Heart right ventricle (tissue), 16 donors: ENCODE measurements at regions not wholly inside any gene's neighbourhood (a gene's known extent, or its start where the extent isn't known, plus 50 kb on each side); places are given as distances from the start of the nearest gene placed in this dataset.

Source experiments
- ATAC-seq, 8 donors: fragments of 200-7000 bp; cut with Tn5 transposase; one replicate each; pipeline ENCODE4 v1.9.1; 2020; ENCODE audit warnings: mild to moderate bottlenecking in 8 of 8, moderate library complexity in 8 of 8, moderate number of reproducible peaks in 1 of 8
- DNase-seq, 2 donors: peaks; one replicate each; pipeline ENCODE4 v3.0.0-alpha.2; 2020
- H3K27ac ChIP-seq, 10 donors: fragments of 200-600 bp; sonication (generic) in 2 of 10; one replicate each; pipeline versions ENCODE4 v1.5.0 to v1.8.0; 2020 to 2022; ENCODE audit warnings: mild to moderate bottlenecking in 3 of 10
- H3K27me3 ChIP-seq, 7 donors: fragments of 200-600 bp; one replicate each; pipeline ENCODE4 v1.8.0; 2021 to 2022; ENCODE audit warnings: mild to moderate bottlenecking in 2 of 7
- H3K36me3 ChIP-seq, 9 donors: fragments of 200-600 bp; sonication (generic) in 1 of 9; one replicate each; pipeline versions ENCODE4 v1.5.0 to v1.8.0; 2020 to 2022; ENCODE audit warnings: mild to moderate bottlenecking in 2 of 9
- H3K4me1 ChIP-seq, 9 donors: fragments of 200-600 bp; sonication (generic) in 1 of 9; one replicate each; pipeline versions ENCODE4 v1.5.0 to v1.8.0; 2020 to 2022; ENCODE audit warnings: mild to moderate bottlenecking in 4 of 9
- H3K4me3 ChIP-seq, 10 donors: fragments of 200-600 bp; sonication (generic) in 2 of 10; one replicate each; pipeline versions ENCODE4 v1.5.0 to v1.8.0; 2020 to 2022; ENCODE audit warnings: mild to moderate bottlenecking in 7 of 10, moderate library complexity in 2 of 10
- H3K9me3 ChIP-seq, 11 donors: fragments of 200-600 bp in 10 of 11; sonication (generic) in 2 of 11; one replicate each; pipeline versions ENCODE4 v1.5.0 to v1.8.0; 2013 to 2022; ENCODE audit warnings: mild to moderate bottlenecking in 2 of 11, control low read depth in 1 of 11, moderate library complexity in 1 of 11
- WGBS, 2 donors: extraction: QIAGEN DNeasy Blood & Tissue Kit; methylation state at CpG; one replicate each; pipeline ENCODE4 v1.1.7; 2013; ENCODE audit warnings: inconsistent platforms in 1 of 2; 5-methylcytosine and 5-hydroxymethylcytosine counted together
- intact Hi-C, 10 donors: fragments of 100-400 bp; cut with DNase I; formaldehyde crosslinking; loops; one replicate each; pipeline versions ENCODE4 v1.11.1 to v1.14.2; 2022
- TF ChIP-seq, protein P1 (sequence below), 9 donors: fragments of 200-600 bp; sonication (generic) in 2 of 9; IDR thresholded peaks; one replicate each; pipeline versions ENCODE4 v1.5.0 to v1.8.0; 2021 to 2022; ENCODE audit warnings: antibody characterized with exemption in 9 of 9, mild to moderate bottlenecking in 5 of 9, moderate library complexity in 1 of 9
- donor health status: Arrhythmogenic right ventricular cardiomyopathy.
- donor health status: ischemic (EF 13 %, LVEDD 7.1; RV severe dilation, severe dysfunction).
- donor health status: healthy with polysubstance abuse.
- donor health status: DM: no; HTN: yes; CAD: no.
- donor health status: DM: no; HTN: no; CAD: no.
- donor health status: ischemic (EF 25% LVEDD 6.9; RV normal size, moderate dysfunction).
- donor health status: ischemic (EF 25% LVEDD 5.7; RV mildly dilated, moderate dysfunction).
- donor health status: healthy.
- donor health status: DM: yes; HTN: yes; CAD: no.
- donor health status: Ischemic cardiomyopathy.
- donor health status: ischemic (EF 35%, LVEDD 5.7; RV mildly dilated, moderate dysfunction).
- donor health status: nonischemic (EF 11% LVEDD 7.7; RV severe dilation, severe dysfunction).
- donor health status: DM: yes; HTN: yes; CAD: no.
- donor health status: PGD.
- donor health status: ischemic (EF 29% LVEDD 5.4; RV normal size, mild dysfunction).
- donor health status: nonischemic (EF 23%, LVEDD 6.1; RV moderate dilation, normal function).

DNA sequence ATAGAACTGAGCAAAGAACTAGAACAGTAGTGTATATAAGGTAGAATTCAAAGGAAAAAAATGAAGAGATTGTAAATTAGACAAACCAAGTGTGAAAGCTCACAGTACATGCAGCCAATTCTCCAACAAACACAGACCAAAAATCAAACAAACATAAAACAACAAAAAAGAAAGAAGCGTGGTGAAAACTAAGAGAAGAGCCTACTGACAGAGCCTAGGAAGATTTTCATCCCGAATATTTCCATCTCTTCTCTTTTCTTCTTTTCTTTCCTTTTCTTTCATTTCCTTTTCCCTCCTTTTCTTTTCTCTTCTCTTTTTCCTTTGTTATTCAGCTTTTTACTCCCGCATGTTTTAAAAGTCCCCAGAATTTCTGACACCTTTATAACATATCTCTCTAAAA, 1103.6 kb downstream of the CDH8 start:
- no peak overlapping the region for H3K27ac ChIP-seq
- DNase-seq = no peak
- peaks cover 0 to 10% (median 0%) of the 10 kb centered on the region in 11 donors for H3K9me3 ChIP-seq
- no peaks in the 10 kb centered on the region for H3K4me1 ChIP-seq
- TF ChIP-seq, protein P1, sequence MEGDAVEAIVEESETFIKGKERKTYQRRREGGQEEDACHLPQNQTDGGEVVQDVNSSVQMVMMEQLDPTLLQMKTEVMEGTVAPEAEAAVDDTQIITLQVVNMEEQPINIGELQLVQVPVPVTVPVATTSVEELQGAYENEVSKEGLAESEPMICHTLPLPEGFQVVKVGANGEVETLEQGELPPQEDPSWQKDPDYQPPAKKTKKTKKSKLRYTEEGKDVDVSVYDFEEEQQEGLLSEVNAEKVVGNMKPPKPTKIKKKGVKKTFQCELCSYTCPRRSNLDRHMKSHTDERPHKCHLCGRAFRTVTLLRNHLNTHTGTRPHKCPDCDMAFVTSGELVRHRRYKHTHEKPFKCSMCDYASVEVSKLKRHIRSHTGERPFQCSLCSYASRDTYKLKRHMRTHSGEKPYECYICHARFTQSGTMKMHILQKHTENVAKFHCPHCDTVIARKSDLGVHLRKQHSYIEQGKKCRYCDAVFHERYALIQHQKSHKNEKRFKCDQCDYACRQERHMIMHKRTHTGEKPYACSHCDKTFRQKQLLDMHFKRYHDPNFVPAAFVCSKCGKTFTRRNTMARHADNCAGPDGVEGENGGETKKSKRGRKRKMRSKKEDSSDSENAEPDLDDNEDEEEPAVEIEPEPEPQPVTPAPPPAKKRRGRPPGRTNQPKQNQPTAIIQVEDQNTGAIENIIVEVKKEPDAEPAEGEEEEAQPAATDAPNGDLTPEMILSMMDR (IDR thresholded peaks at IDR 0.05) = no peak
- no peaks in the 10 kb centered on the region for H3K36me3 ChIP-seq
- ATAC-seq = no peak
- H3K4me3 ChIP-seq = no peak overlapping the region
- intact Hi-C loops = no loop called here
- no peaks in the 10 kb centered on the region for H3K27me3 ChIP-seq
- WGBS, 2 donors = 76 to 85% methylated on average over 3 of the region's 3 CpGs

DNA sequence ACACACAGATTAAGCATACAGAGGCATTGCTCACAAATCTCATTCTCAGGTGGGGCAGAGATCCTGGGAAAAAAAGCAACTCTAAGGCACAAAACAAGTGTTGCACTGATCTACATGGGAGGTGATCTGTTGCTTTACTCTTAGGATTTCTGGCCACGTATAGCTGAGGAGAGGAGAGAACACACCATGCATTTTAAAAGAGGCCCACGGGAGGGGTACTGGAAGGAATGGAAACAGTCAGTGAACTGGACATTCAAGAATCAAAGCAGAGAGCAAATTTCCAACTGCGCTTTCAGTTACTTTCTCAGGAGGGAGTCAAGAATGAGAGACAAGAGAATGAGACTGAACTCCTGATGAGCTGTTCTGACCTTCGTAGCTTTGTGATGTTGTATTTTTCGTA, 1105.9 kb downstream of the CDH8 start:
- no peaks in the 10 kb centered on the region for H3K27me3 ChIP-seq
- ATAC-seq = no peak
- DNase-seq = no peak
- H3K4me3 ChIP-seq = no peak overlapping the region
- H3K4me1 ChIP-seq = no peaks in the 10 kb centered on the region
- peaks cover 0 to 5% (median 0%) of the 10 kb centered on the region in 11 donors for H3K9me3 ChIP-seq
- TF ChIP-seq, protein P1 (IDR thresholded peaks at IDR 0.05) = no peak
- WGBS, 2 donors = 71 to 73% methylated on average over 5 of the region's 5 CpGs
- no peak overlapping the region for H3K27ac ChIP-seq
- intact Hi-C loops = no loop called here
- H3K36me3 ChIP-seq = no peaks in the 10 kb centered on the region

DNA sequence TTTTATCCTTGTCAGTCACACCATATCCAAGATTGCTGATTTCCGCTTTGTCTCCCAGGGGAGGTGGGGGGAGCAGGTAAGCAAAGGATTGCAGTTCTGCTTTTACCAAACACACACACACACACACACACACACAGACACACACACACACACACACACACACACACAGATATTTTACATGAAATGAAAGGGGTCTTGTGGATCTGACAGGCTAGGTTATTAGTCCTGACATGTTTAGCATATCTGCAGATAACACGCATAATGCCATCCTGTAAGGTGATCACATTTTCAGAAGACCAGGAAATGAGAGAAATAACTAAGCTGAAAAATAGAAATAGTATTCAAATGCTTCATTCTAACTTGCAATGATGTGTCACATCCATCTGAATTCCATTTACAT, 1113.3 kb downstream of the CDH8 start:
- no peaks in the 10 kb centered on the region for H3K4me1 ChIP-seq
- H3K4me3 ChIP-seq = no peak overlapping the region
- ATAC-seq = no peak
- no peak overlapping the region for H3K27ac ChIP-seq
- H3K36me3 ChIP-seq = no peaks in the 10 kb centered on the region
- no peaks in the 10 kb centered on the region for H3K27me3 ChIP-seq
- intact Hi-C loops = no loop called here
- 70 to 86% methylated on average over 2 of the region's 2 CpGs for WGBS, 2 donors
- TF ChIP-seq, protein P1 (IDR thresholded peaks at IDR 0.05) = no peak
- DNase-seq = no peak
- no peaks in the 10 kb centered on the region for H3K9me3 ChIP-seq

DNA sequence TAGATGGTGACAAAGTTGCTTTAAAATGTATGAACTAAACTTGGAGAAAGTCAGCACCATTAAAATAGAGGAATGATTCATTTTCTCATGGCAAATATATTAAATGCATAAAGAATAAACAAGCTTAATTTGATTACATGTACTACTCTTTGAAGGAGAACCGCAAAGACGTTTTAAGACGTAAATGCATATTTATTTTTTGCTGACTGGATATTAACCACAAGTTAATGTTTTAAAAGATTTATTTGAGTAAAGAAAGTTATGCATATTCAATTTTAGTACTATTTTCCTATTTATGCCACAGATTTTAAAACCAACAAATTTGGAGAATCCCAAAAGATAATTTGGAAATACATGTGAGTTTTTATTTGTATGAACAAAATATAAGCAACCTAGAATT, 1121.9 kb downstream of the CDH8 start:
- no peak overlapping the region for H3K27ac ChIP-seq
- H3K4me1 ChIP-seq = no peaks in the 10 kb centered on the region
- DNase-seq = no peak
- H3K9me3 ChIP-seq = no peaks in the 10 kb centered on the region
- intact Hi-C loops = no loop called here
- TF ChIP-seq, protein P1 (IDR thresholded peaks at IDR 0.05) = no peak
- H3K36me3 ChIP-seq = no peaks in the 10 kb centered on the region
- H3K27me3 ChIP-seq = no peaks in the 10 kb centered on the region
- WGBS, 2 donors = 87 to 88% methylated on average over 3 of the region's 3 CpGs
- H3K4me3 ChIP-seq = no peak overlapping the region
- ATAC-seq = no peak

DNA sequence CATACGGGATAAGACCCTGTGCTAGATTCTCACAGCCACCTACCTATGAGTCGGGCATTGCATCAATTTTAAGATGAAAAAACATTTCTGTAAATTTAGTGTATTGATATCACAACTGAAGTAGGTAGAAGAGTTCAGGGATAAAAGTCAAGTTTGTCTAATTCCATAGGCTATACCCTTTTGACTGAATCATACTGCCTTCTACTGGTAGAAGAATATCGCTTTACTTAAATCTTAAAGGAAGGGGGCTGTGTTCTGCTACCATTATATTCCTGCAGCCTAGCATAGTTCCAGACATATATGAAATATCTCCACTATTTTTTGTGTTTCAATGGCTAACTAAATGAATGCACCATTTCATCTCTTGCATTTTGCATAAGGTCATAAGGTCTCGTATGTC, 1128.6 kb downstream of the CDH8 start:
- H3K27me3 ChIP-seq = no peaks in the 10 kb centered on the region
- WGBS, 2 donors = 74 to 80% methylated on average over 4 of the region's 4 CpGs
- intact Hi-C loops = no loop called here
- DNase-seq (no peak), ATAC-seq (no peak)
- no peaks in the 10 kb centered on the region for H3K9me3 ChIP-seq
- TF ChIP-seq, protein P1 (IDR thresholded peaks at IDR 0.05) = peak in 6 of 9 donors; percentile 10 to 42 (median 36)
- H3K27ac ChIP-seq = no peak overlapping the region
- H3K4me1 ChIP-seq = no peaks in the 10 kb centered on the region
- no peaks in the 10 kb centered on the region for H3K36me3 ChIP-seq
- no peak overlapping the region for H3K4me3 ChIP-seq
